ENCODE measurements at regions not wholly inside any gene's neighbourhood (a gene's known extent, or its start where the extent isn't known, plus 50 kb on each side); places are given as distances from the start of the nearest gene placed in this dataset.

DNA sequence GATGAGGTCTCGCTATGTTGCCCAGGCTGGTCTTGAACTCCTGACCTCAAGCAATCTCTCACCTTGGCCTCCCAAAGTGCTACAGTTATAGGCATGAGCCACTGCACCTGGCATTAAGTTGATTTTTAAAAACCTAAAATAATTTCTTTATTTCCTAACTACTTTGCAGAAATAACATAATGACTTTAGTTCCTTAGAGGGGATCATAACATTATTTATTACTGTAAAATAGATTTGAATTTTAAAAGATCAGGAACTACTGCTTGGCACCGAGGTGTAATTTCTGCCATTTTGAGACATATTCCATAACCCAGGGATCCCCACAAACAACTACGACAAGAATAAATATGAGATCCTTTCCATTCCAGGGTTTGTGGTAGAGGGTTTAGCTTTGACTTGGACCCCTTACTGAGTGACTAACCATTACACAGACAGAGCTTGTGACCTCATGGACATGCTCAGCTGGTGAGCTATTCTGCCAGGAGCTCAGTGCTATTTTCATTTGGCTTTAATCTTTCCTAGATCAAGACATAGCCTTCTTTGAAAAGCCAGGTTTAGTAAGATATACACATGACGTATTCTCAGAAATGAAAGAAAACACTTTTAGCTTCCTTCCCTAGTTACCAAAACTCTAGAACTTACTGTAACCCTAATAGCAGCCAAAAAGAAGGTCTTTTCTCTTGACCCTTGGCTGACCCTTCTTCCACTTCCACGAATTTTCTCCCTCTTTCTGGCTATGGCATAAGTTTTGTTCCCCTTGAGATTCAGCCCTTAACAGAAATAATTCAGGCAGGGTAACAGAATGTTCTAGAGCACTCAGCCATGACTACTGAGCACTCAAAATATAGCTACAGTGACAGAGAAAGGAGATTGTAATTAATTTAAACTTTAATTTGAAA is 75.1 kb upstream of the NUDT4 start:
- no peak for TF ChIP-seq SMC3 (conservative IDR thresholded peaks at IDR 0.05; ENCODE audit: poor library complexity)
- TF ChIP-seq, protein P1, sequence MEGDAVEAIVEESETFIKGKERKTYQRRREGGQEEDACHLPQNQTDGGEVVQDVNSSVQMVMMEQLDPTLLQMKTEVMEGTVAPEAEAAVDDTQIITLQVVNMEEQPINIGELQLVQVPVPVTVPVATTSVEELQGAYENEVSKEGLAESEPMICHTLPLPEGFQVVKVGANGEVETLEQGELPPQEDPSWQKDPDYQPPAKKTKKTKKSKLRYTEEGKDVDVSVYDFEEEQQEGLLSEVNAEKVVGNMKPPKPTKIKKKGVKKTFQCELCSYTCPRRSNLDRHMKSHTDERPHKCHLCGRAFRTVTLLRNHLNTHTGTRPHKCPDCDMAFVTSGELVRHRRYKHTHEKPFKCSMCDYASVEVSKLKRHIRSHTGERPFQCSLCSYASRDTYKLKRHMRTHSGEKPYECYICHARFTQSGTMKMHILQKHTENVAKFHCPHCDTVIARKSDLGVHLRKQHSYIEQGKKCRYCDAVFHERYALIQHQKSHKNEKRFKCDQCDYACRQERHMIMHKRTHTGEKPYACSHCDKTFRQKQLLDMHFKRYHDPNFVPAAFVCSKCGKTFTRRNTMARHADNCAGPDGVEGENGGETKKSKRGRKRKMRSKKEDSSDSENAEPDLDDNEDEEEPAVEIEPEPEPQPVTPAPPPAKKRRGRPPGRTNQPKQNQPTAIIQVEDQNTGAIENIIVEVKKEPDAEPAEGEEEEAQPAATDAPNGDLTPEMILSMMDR (IDR thresholded peaks at IDR 0.05; ENCODE audit: poor library complexity, severe bottlenecking), result no peak
- TF ChIP-seq EP300 (conservative IDR thresholded peaks at IDR 0.05; ENCODE audit: poor library complexity, severe bottlenecking), result no peak
- TF ChIP-seq REST (IDR thresholded peaks at IDR 0.05; ENCODE audit: borderline replicate concordance), result no peak
- no peak for TF ChIP-seq POLR2AphosphoS5 (IDR thresholded peaks at IDR 0.05)
- TF ChIP-seq EZH2 (IDR thresholded peaks at IDR 0.05; ENCODE audit: borderline replicate concordance, insufficient read depth, low read length, poor library complexity, severe bottlenecking), result no peak

Data from neural cell (in vitro differentiated cells).